ENCODE measurements at regions not wholly inside any gene's neighbourhood (a gene's known extent, or its start where the extent isn't known, plus 50 kb on each side); places are given as distances from the start of the nearest gene placed in this dataset.
A peak's percentile ranks its signal among the peaks of the same experiment; 100 is the strongest.

DNA sequence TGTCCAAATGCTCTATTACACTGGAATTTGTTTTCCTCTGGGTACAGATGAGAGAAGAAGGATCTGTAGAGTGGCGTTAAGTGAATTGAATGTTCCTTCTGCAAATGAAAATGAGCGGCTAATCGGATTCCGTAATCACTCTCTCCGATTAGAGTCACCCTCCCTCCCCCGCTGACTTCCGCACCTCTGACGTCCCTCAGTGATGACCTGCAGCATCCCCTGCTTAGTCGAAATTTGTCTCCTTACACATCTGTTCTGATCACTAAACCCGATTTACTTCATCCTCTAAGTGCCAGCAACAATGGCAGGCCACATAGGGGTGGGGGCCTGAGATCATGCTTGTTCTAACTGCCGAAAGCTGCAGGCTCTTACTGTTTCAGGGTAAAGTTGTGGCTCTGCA is 378.7 kb downstream of the SEC16B start:
- TF ChIP-seq POLR2A (IDR thresholded peaks at IDR 0.05) (no peak), CTCF (IDR thresholded peaks at IDR 0.05) (no peak)
- no peak for DNase-seq (ENCODE audit: low spot score in 2 of 2)
- intact Hi-C loops (cut with DNase I; ENCODE audit: low total_unique reads) = no loop called here
- H3K4me3 ChIP-seq (ENCODE audit: low read depth, poor library complexity, severe bottlenecking) = no peak overlapping the region
- WGBS, 2 donors = 71 to 80% methylated on average over 11 of the region's 11 CpGs

DNA sequence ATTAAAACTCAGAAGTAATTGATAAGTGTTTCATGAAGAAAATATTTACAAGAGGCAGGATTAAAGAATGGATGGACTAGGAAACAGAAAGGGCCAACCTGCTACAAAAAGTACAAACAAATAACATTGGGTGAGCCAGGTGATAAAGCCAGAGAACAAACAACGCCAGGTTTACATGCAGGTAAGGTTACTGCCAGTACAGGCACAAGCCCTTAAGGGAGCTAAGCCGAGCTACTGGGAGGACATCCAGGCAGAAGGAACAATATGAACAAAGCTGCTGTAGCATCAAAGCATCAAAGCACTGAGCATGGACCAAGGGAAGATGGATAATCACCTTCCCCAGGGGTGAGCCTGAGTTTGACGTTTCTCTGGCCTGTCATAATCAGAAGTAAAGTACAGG is 380.7 kb downstream of the SEC16B start:
- WGBS, 2 donors = 36 to 46% methylated on average over 3 of the region's 3 CpGs
- no peak overlapping the region for H3K4me3 ChIP-seq (ENCODE audit: low read depth, poor library complexity, severe bottlenecking)

GRCh38 chr1:177586429-177586828 is 383.4 kb downstream of the SEC16B start:
- no peak for DNase-seq (ENCODE audit: low spot score in 2 of 2)
- intact Hi-C loops (cut with DNase I; ENCODE audit: low total_unique reads) = no loop called here
- TF ChIP-seq CTCF (IDR thresholded peaks at IDR 0.05) (no peak), POLR2A (IDR thresholded peaks at IDR 0.05) (no peak)
- 22 to 27% methylated on average over 1 of the region's 1 CpG for WGBS, 2 donors
- H3K4me3 ChIP-seq (ENCODE audit: low read depth, poor library complexity, severe bottlenecking) = no peak overlapping the region

More for the DNA sequence above, 380.7 kb downstream of the SEC16B start:
- DNase-seq (ENCODE audit: low spot score in 2 of 2) = no peak
- TF ChIP-seq POLR2A (IDR thresholded peaks at IDR 0.05) (no peak), CTCF (IDR thresholded peaks at IDR 0.05) (no peak)
- intact Hi-C loops (cut with DNase I; ENCODE audit: low total_unique reads) = no loop called here

- peak in 1 of 2 donors; percentile 31 for DNase-seq (ENCODE audit: low spot score in 2 of 2)
- intact Hi-C loops (cut with DNase I; ENCODE audit: low total_unique reads) = no loop called here
- H3K4me3 ChIP-seq (ENCODE audit: low read depth, poor library complexity, severe bottlenecking) = no peak overlapping the region
- TF ChIP-seq CTCF (IDR thresholded peaks at IDR 0.05) (no peak), POLR2A (IDR thresholded peaks at IDR 0.05) (no peak)
- WGBS, 2 donors = 26 to 29% methylated on average over 3 of the region's 3 CpGs
Measured at GRCh38 chr1:177585302-177586220, 384.3 kb downstream of the SEC16B start.

DNA sequence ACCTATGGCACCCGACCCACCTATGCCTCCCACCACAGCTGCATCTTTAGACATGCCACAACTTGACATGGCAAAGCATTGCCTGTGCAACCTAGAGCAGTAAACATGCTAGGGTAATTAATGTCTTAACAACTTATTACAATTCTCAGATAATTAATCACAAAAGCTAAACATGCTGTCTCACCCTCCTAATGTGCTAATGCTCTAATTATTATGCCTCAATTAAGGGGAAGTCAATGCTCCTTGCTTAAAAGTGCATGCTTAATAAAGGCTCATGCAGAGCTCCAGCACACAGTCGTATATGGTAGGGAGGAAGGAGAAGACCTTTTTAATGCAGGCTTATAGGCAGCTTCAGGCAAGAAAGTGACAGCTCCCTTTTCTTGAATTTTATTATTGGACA is 396.0 kb downstream of the SEC16B start:
- intact Hi-C loops (cut with DNase I; ENCODE audit: low total_unique reads) = no loop called here
- no peak for TF ChIP-seq POLR2A (IDR thresholded peaks at IDR 0.05)
- no peak for TF ChIP-seq CTCF (IDR thresholded peaks at IDR 0.05)
- WGBS, 2 donors = 34 to 48% methylated on average over 2 of the region's 2 CpGs
- no peak overlapping the region for H3K4me3 ChIP-seq (ENCODE audit: low read depth, poor library complexity, severe bottlenecking)
- no peak for DNase-seq (ENCODE audit: low spot score in 2 of 2)
